ENCODE measurements at regions not wholly inside any gene's neighbourhood (a gene's known extent, or its start where the extent isn't known, plus 50 kb on each side); places are given as distances from the start of the nearest gene placed in this dataset.

GRCh38 chr10:3980660-3981059 lies 195.7 kb upstream of the KLF6 start:
- CTCF ChIA-PET = no interaction called here
- H3K27ac ChIP-seq = no peak overlapping the region
- no peak for DNase-seq (ENCODE audit: low spot score)
- POLR2A ChIA-PET (ENCODE audit: low non-redundant PET) = no interaction called here
- TF ChIP-seq, protein P1, sequence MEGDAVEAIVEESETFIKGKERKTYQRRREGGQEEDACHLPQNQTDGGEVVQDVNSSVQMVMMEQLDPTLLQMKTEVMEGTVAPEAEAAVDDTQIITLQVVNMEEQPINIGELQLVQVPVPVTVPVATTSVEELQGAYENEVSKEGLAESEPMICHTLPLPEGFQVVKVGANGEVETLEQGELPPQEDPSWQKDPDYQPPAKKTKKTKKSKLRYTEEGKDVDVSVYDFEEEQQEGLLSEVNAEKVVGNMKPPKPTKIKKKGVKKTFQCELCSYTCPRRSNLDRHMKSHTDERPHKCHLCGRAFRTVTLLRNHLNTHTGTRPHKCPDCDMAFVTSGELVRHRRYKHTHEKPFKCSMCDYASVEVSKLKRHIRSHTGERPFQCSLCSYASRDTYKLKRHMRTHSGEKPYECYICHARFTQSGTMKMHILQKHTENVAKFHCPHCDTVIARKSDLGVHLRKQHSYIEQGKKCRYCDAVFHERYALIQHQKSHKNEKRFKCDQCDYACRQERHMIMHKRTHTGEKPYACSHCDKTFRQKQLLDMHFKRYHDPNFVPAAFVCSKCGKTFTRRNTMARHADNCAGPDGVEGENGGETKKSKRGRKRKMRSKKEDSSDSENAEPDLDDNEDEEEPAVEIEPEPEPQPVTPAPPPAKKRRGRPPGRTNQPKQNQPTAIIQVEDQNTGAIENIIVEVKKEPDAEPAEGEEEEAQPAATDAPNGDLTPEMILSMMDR (conservative IDR thresholded peaks at IDR 0.05; ENCODE audit: low read depth) = no peak

DNA sequence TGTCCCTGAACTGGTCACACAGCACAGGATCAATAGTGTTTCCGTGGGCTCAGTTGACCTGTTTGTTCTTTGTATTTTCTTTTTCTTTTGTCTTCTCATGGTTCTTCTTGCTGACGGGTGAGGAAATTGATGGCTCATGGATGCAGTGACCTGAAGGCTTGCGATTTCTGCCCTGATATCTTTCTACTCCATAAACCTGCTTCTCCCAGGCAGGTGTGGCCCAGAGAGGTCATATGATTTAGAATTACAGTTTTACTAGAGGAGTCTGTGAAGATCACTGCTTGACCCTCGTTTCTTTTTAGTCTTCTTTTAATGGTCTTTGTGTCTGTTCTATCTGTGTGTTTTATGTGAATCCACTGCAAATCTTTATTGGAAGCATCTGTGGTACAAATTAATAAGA lies 195.1 kb upstream of the KLF6 start:
- CTCF ChIA-PET = no interaction called here
- POLR2A ChIA-PET (ENCODE audit: low non-redundant PET) = no interaction called here
- no peak overlapping the region for H3K27ac ChIP-seq
- TF ChIP-seq, protein P1 (conservative IDR thresholded peaks at IDR 0.05; ENCODE audit: low read depth) = no peak
- DNase-seq (ENCODE audit: low spot score) = no peak

DNA sequence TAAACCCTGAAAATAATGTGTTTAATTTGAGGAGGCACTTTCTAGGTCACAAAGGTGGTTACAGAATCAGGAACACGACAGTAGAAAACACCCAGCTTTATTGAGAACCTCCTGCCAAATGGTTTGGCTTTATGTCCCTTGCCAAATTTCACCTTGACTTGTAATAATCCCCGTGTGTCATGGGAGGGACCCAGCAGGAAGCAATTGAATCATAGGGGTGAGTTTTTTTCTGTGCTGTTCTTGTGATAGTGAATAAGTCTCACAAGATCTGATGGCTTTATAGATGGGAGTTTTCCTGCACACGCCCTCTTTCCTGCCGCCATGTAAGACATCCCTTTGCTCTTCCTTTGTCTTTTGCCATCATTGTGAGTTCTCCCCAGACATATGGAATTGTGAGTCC lies 193.8 kb upstream of the KLF6 start:
- POLR2A ChIA-PET (ENCODE audit: low non-redundant PET) = no interaction called here

DNA sequence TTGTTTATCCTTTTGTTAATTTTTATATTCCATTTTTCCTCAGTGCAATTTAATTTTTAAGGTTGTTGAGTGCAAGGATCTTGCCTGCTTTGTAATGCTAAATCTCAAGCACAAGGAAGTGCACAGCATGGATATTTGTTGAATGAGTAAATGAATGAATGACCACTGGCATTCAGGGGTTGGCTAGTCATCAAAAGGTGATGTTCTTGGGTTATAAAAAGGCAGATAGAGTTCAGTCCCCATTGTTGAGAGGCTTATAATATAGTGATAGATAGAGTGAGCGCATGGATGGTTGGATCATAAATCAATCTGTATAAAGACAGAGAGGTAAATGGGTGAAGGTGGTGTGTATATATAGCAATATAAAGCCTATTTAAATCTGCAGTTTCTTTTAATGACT lies 193.2 kb upstream of the KLF6 start:
- TF ChIP-seq, protein P1 (conservative IDR thresholded peaks at IDR 0.05; ENCODE audit: low read depth) = no peak
- peak; percentile 8 for DNase-seq (ENCODE audit: low spot score)
- CTCF ChIA-PET = no interaction called here
- no peak overlapping the region for H3K27ac ChIP-seq
- POLR2A ChIA-PET (ENCODE audit: low non-redundant PET) = no interaction called here

More for the DNA sequence above, 193.8 kb upstream of the KLF6 start:
- TF ChIP-seq, protein P1 (conservative IDR thresholded peaks at IDR 0.05; ENCODE audit: low read depth) = no peak
- DNase-seq (ENCODE audit: low spot score) = no peak
- CTCF ChIA-PET = no interaction called here
- no peak overlapping the region for H3K27ac ChIP-seq

- POLR2A ChIA-PET (ENCODE audit: low non-redundant PET) = no interaction called here
- CTCF ChIA-PET = no interaction called here
- TF ChIP-seq, protein P1 (conservative IDR thresholded peaks at IDR 0.05; ENCODE audit: low read depth) = no peak
- DNase-seq (ENCODE audit: low spot score) = no peak
- no peak overlapping the region for H3K27ac ChIP-seq
These were observed 192.8 kb upstream of the KLF6 start for GRCh38 chr10:3977761-3978160.

DNA sequence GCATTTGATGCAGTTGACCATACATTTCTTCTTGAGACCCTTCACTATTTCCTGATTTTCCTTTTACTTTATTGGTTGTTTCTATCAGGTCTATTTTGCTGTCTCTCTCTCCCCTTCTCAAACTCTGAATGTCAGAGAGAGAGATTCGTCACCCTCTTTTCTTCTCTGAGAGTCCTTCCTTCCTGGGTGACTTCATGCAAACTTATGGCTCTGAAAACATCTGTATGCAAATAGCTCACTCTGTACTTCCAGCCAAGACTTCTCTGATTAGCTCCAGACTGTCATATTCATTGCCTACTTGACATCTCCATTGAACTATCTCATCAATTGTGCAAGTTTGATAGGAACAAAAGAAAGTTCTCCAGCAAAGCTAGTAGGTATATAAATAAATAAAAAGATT lies 191.7 kb upstream of the KLF6 start:
- no peak for DNase-seq (ENCODE audit: low spot score)
- ChIA-PET POLR2A (ENCODE audit: low non-redundant PET) (no interaction called here), CTCF (interaction anchor here (0.7 kb wide), 1 partner anchor 684 kb away, joined by 3 read pairs; no protein-coding TSS in a partner anchor)
- H3K27ac ChIP-seq = no peak overlapping the region
- TF ChIP-seq, protein P1 (conservative IDR thresholded peaks at IDR 0.05; ENCODE audit: low read depth) = no peak

- ChIA-PET POLR2A (ENCODE audit: low non-redundant PET) (no interaction called here), CTCF (no interaction called here)
- H3K27ac ChIP-seq = no peak overlapping the region
- TF ChIP-seq, protein P1 (conservative IDR thresholded peaks at IDR 0.05; ENCODE audit: low read depth) = no peak
- DNase-seq (ENCODE audit: low spot score) = no peak
These were observed 191.2 kb upstream of the KLF6 start for GRCh38 chr10:3976171-3976570.

Measured in RWPE1 (cell line).